ENCODE measurements at regions not wholly inside any gene's neighbourhood (a gene's known extent, or its start where the extent isn't known, plus 50 kb on each side); places are given as distances from the start of the nearest gene placed in this dataset.

- TF ChIP-seq POLR2A (IDR thresholded peaks at IDR 0.05) (no peak), CTCF (IDR thresholded peaks at IDR 0.05) (no peak)
Measured at GRCh38 chr12:87227162-87227561, 802.0 kb downstream of the C12orf50 start.
